Kidney (tissue), 13 donors: ENCODE measurements at regions not wholly inside any gene's neighbourhood (a gene's known extent, or its start where the extent isn't known, plus 50 kb on each side); places are given as distances from the start of the nearest gene placed in this dataset.

Source experiments
- DNase-seq, 5 donors: peaks; one replicate each; pipeline ENCODE4 v3.0.0-alpha.2; 2013 to 2020
- FAIRE-seq: peaks from 2 replicates; lab custom pipeline; 2012; peaks lifted over from hg19 to GRCh38; lab: Jason Lieb, UNC
- H3K27ac ChIP-seq, 2 donors: one replicate each; pipeline ENCODE4 v1.7.0; 2013; ENCODE audit warnings: low read depth in 2 of 2, low read length in 2 of 2, inconsistent platforms in 1 of 2
- H3K27me3 ChIP-seq: one replicate; pipeline ENCODE4 v1.7.1; 2013; ENCODE audit warnings: low read length, inconsistent platforms; ENCODE audit not compliant: control insufficient read depth, insufficient read depth
- H3K36me3 ChIP-seq, 3 donors: one replicate each; pipeline versions ENCODE4 v1.7.0 to v1.7.1; 2013; ENCODE audit warnings: low read length in 3 of 3, control low read depth in 1 of 3, inconsistent platforms in 1 of 3; ENCODE audit not compliant: insufficient read depth in 3 of 3, control insufficient read depth in 2 of 3
- H3K4me1 ChIP-seq, 3 donors: one replicate each; pipeline versions ENCODE4 v1.7.0 to v1.7.1; 2013; ENCODE audit warnings: low read length in 3 of 3, inconsistent platforms in 1 of 3, low read depth in 1 of 3; ENCODE audit not compliant: control insufficient read depth in 2 of 3, insufficient read depth in 2 of 3
- H3K4me3 ChIP-seq, 3 donors: one replicate each; pipeline versions ENCODE4 v1.7.0 to v1.8.1; 2013; ENCODE audit warnings: low read length in 3 of 3, control low read depth in 1 of 3, inconsistent platforms in 1 of 3
- H3K9ac ChIP-seq, 3 donors: one replicate each; pipeline versions ENCODE4 v1.7.0 to v1.7.1; 2013; ENCODE audit warnings: low read length in 3 of 3, control low read depth in 1 of 3, inconsistent platforms in 1 of 3
- H3K9me3 ChIP-seq, 3 donors: one replicate each; pipeline versions ENCODE4 v1.7.0 to v1.7.1; 2013; ENCODE audit warnings: low read length in 3 of 3, control low read depth in 1 of 3, inconsistent platforms in 1 of 3; ENCODE audit not compliant: control insufficient read depth in 2 of 3, insufficient read depth in 1 of 3
- intact Hi-C: fragments of 100-400 bp; cut with DNase I; formaldehyde crosslinking; loops from one replicate; pipeline ENCODE4 v1.11.1; 2022
- TF ChIP-seq, protein P1 (sequence below): IDR thresholded peaks from 3 replicates; pipeline ENCODE4 v1.5.1; 2012; ENCODE audit warnings: mild to moderate bottlenecking, moderate library complexity, borderline replicate concordance; ENCODE audit not compliant: insufficient read depth; ENCODE audit errors: extremely low read depth
- donor health status: control.
- donor health status: control.
- donor health status: control.
- donor health status: control.
- donor health status: control.
- donor health status: DM: yes; HTN: yes; CAD: no.
- donor health status: Normal renal cell carcinoma (clear cell type).

DNA sequence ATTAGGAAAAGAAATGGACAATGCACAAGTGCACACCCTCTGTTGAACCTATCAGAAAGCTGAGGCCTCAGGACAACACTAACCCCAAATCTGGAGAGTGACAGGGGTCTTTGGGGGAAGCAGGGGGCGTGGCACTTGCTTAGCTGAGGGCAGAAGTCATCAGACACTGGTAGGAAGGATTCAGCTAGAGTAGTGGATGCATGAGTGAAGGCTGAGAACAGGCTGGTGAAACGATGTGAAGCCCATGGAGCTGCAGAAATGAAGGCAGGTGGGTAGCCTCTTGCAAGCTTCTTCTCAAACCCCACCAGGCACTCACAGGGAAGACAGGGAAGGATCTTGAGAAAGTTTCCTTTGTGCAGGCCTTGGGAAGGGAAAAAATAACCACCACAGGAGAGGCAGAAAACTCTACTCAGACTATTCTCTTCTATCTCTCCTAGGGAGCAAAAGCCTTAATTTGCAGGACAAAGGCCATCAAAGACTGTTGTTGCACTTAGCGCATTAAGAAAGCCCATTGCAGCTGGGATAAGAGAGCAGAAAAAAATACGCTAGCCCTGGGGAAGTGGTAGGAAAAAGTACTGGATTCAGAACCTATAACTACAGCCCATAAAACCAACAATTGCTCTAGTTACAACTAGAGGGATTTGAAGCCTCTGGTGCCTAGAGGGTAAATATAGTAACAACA lies 193.3 kb upstream of the ZNF536 start:
- no peak for FAIRE-seq
- Histone ChIP-seq H3K36me3 (no peaks in the 10 kb centered on the region), H3K4me1 (no peaks in the 10 kb centered on the region)

DNA sequence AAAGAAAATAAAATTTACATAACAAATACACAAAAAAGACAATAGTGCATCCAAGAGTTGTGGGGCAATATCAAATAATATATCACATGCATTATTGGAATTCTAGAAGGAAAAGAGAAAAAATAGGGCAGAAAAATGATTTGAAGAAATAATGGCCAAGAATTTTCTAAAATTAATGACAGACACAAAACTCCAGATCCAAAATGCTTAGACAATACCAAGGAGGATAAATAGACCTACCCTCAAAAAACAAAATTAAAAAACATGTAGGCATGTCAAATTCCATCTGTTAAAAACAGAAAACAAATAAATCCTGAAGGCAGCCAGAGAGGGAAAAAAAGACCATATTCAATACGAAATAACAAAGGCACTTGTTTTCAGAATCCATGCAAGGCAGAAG lies 191.5 kb upstream of the ZNF536 start:
- H3K27ac ChIP-seq = no peak overlapping the region

More for the DNA sequence above, 193.3 kb upstream of the ZNF536 start:
- no peak overlapping the region for H3K9ac ChIP-seq
- H3K27ac ChIP-seq = no peak overlapping the region
- TF ChIP-seq, protein P1, sequence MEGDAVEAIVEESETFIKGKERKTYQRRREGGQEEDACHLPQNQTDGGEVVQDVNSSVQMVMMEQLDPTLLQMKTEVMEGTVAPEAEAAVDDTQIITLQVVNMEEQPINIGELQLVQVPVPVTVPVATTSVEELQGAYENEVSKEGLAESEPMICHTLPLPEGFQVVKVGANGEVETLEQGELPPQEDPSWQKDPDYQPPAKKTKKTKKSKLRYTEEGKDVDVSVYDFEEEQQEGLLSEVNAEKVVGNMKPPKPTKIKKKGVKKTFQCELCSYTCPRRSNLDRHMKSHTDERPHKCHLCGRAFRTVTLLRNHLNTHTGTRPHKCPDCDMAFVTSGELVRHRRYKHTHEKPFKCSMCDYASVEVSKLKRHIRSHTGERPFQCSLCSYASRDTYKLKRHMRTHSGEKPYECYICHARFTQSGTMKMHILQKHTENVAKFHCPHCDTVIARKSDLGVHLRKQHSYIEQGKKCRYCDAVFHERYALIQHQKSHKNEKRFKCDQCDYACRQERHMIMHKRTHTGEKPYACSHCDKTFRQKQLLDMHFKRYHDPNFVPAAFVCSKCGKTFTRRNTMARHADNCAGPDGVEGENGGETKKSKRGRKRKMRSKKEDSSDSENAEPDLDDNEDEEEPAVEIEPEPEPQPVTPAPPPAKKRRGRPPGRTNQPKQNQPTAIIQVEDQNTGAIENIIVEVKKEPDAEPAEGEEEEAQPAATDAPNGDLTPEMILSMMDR = no peak
- H3K27me3 ChIP-seq = no peaks in the 10 kb centered on the region
- H3K4me3 ChIP-seq = no peak overlapping the region
- H3K9me3 ChIP-seq = peaks cover 0 to 16% (median 3%) of the 10 kb centered on the region in 3 donors
- intact Hi-C loops = no loop called here
- DNase-seq = no peak

DNA sequence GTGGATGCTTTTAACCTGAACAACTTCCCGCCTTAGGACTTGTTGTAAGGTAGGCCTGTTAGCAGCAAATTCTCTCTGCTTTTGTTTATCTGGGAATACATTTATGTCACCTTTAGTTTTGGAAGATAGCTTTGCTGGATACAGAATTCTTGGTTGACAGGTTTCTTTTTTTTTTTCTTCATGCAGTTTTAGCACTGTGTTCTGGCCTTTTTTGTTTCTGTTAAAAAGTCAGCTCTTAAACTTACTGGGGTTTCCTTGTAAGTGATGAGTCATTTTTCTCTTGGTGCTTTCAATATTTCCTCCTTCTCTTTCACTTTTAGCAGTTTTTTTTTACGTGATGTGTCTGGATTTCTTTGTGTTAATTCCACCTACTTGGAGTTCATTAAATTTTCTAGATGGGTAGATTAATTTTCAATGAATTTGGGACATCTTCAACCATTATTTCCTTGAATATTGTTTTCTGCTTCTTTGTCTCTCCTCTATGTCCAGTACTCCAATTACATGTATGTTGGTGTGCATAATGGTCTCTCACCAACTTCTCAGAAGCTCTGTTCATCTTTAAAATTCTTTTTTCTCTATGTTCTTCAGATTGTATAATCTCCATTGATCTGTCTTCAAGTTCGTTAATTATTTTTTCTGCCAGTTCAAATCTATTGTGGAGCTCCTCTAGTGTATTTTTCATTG lies 188.2 kb upstream of the ZNF536 start:
- Histone ChIP-seq H3K9me3 (peaks cover 0 to 20% (median 3%) of the 10 kb centered on the region in 3 donors), H3K4me1 (no peaks in the 10 kb centered on the region), H3K4me3 (no peak overlapping the region), H3K9ac (no peak overlapping the region), H3K27me3 (no peaks in the 10 kb centered on the region), H3K27ac (no peak overlapping the region), H3K36me3 (no peaks in the 10 kb centered on the region)
- FAIRE-seq (no peak), DNase-seq (no peak)
- TF ChIP-seq, protein P1 = no peak
- intact Hi-C loops = no loop called here

More for the DNA sequence above, 191.5 kb upstream of the ZNF536 start:
- H3K9me3 ChIP-seq = peaks cover 0 to 20% (median 3%) of the 10 kb centered on the region in 3 donors
- FAIRE-seq (no peak), DNase-seq (no peak)
- TF ChIP-seq, protein P1 = no peak
- H3K9ac ChIP-seq = no peak overlapping the region
- H3K36me3 ChIP-seq = no peaks in the 10 kb centered on the region
- H3K4me3 ChIP-seq = no peak overlapping the region
- no peaks in the 10 kb centered on the region for H3K27me3 ChIP-seq
- intact Hi-C loops = no loop called here
- H3K4me1 ChIP-seq = no peaks in the 10 kb centered on the region
